Neural cell (in vitro differentiated cells): ENCODE measurements at regions not wholly inside any gene's neighbourhood (a gene's known extent, or its start where the extent isn't known, plus 50 kb on each side); places are given as distances from the start of the nearest gene placed in this dataset.

Source experiments
- H2AFZ ChIP-seq: fragments of 200-600, 300-800 bp; sonication (generic), shearing (Covaris generic); 2 replicates; pipeline ENCODE4 v1.6.0; 2014; ENCODE audit warnings: low read depth, mild to moderate bottlenecking, antibody characterized with exemption, low read length, moderate library complexity
- H3F3A ChIP-seq: fragments of 200-600 bp; shearing (Covaris generic); 2 replicates; pipeline ENCODE4 v1.6.1; 2016; ENCODE audit warnings: mild to moderate bottlenecking, moderate library complexity, mixed read lengths, antibody characterized with exemption, low read length; ENCODE audit not compliant: insufficient read depth, poor library complexity, severe bottlenecking
- H3K27ac ChIP-seq: fragments of 200-600, 300-800 bp; sonication (generic), shearing (Covaris generic); 2 replicates; pipeline ENCODE4 v1.5.1; 2014; ENCODE audit warnings: mild to moderate bottlenecking, low read length, moderate library complexity
- H3K27me3 ChIP-seq: fragments of 300-800, 200-600 bp; sonication (generic), shearing (Covaris generic); 2 replicates; pipeline ENCODE4 v1.6.0; 2014; ENCODE audit warnings: mild to moderate bottlenecking, low read depth, low read length, moderate library complexity; ENCODE audit not compliant: insufficient read depth
- H3K36me3 ChIP-seq: fragments of 300-800, 200-600 bp; sonication (generic), shearing (Covaris generic); 2 replicates; pipeline ENCODE4 v1.5.1; 2014; ENCODE audit warnings: mild to moderate bottlenecking, antibody characterized with exemption, low read length, moderate library complexity; ENCODE audit not compliant: insufficient read depth
- H3K4me2 ChIP-seq: fragments of 300-800, 200-600 bp; sonication (generic), shearing (Covaris generic); 2 replicates; pipeline ENCODE4 v1.6.0; 2014; ENCODE audit warnings: mild to moderate bottlenecking, low read length
- H3K4me3 ChIP-seq: fragments of 300-800, 200-600 bp; sonication (generic), shearing (Covaris generic); 2 replicates; pipeline ENCODE4 v1.5.1; 2014; ENCODE audit warnings: mild to moderate bottlenecking, low read length, moderate library complexity
- H3K79me2 ChIP-seq: fragments of 200-600 bp; shearing (Covaris generic); replicated peaks from 2 replicates; pipeline ENCODE4 v1.6.0; 2014; ENCODE audit warnings: mild to moderate bottlenecking, low read length, moderate library complexity; ENCODE audit not compliant: insufficient read depth
- H3K9ac ChIP-seq: fragments of 300-800, 200-600 bp; sonication (generic), shearing (Covaris generic); 2 replicates; pipeline ENCODE4 v1.6.1; 2016; ENCODE audit warnings: mild to moderate bottlenecking, low read length, mixed read lengths
- H3K9me2 ChIP-seq: fragments of 200-600 bp; shearing (Covaris generic); 2 replicates; pipeline ENCODE4 v1.6.1; 2016; ENCODE audit warnings: mild to moderate bottlenecking, low read length, mixed read lengths; ENCODE audit not compliant: insufficient read depth
- H3K9me3 ChIP-seq: fragments of 200-600, 300-800 bp; sonication (generic), shearing (Covaris generic); 2 replicates; pipeline ENCODE4 v1.6.1; 2016; ENCODE audit warnings: mild to moderate bottlenecking, mixed run types, low read length, moderate library complexity, mixed read lengths
- H4K20me1 ChIP-seq: fragments of 200-600 bp; shearing (Covaris generic); 2 replicates; pipeline ENCODE4 v1.6.1; 2016; ENCODE audit warnings: mild to moderate bottlenecking, mixed run types; ENCODE audit not compliant: insufficient read depth
- CTCF ChIP-seq: fragments of 450-650 bp; IDR thresholded peaks from 2 replicates; pipeline ENCODE4 v1.5.1; 2014; ENCODE audit warnings: antibody characterized with exemption, mild to moderate bottlenecking, moderate library complexity; ENCODE audit not compliant: poor library complexity, severe bottlenecking
- EP300 ChIP-seq: fragments of 450-650 bp; conservative IDR thresholded peaks from 2 replicates; pipeline ENCODE4 v1.6.1; 2014; ENCODE audit warnings: antibody characterized with exemption, mild to moderate bottlenecking, moderate library complexity; ENCODE audit not compliant: poor library complexity, severe bottlenecking
- EZH2 ChIP-seq: fragments of 200-600, 300-800 bp; shearing (Covaris generic), sonication (generic); IDR thresholded peaks from 2 replicates; pipeline ENCODE4 v1.6.1; 2014; ENCODE audit warnings: antibody characterized with exemption, low read length, borderline replicate concordance, mild to moderate bottlenecking; ENCODE audit not compliant: insufficient read depth, poor library complexity, severe bottlenecking
- MXI1 ChIP-seq: fragments of 450-650 bp; conservative IDR thresholded peaks from 2 replicates; pipeline ENCODE4 v1.6.1; 2014; ENCODE audit warnings: antibody characterized with exemption, mild to moderate bottlenecking; ENCODE audit not compliant: poor library complexity, severe bottlenecking
- POLR2AphosphoS5 ChIP-seq: IDR thresholded peaks from 2 replicates; pipeline ENCODE4 v1.6.1; 2012
- RAD21 ChIP-seq: fragments of 450-650 bp; conservative IDR thresholded peaks from 2 replicates; pipeline ENCODE4 v1.6.1; 2014; ENCODE audit warnings: antibody characterized with exemption, mild to moderate bottlenecking, moderate library complexity
- REST ChIP-seq: IDR thresholded peaks from 2 replicates; pipeline ENCODE4 v1.6.1; 2012; ENCODE audit warnings: borderline replicate concordance
- SMC3 ChIP-seq: fragments of 450-650 bp; conservative IDR thresholded peaks from 2 replicates; pipeline ENCODE4 v1.6.1; 2014; ENCODE audit warnings: antibody characterized with exemption, mild to moderate bottlenecking, moderate library complexity; ENCODE audit not compliant: poor library complexity
- TAF1 ChIP-seq: IDR thresholded peaks from 2 replicates; pipeline ENCODE4 v1.6.1; 2012; ENCODE audit warnings: low read depth

- Histone ChIP-seq H3K9me2 (no peaks in the 10 kb centered on the region), H3K9me3 (no peaks in the 10 kb centered on the region), H3K36me3 (no peaks in the 10 kb centered on the region), H3K9ac (no peak overlapping the region), H3K27me3 (no peaks in the 10 kb centered on the region), H3F3A (no peaks in the 10 kb centered on the region), H3K4me2 (no peak overlapping the region), H4K20me1 (no peaks in the 10 kb centered on the region), H2AFZ (no peak overlapping the region), H3K27ac (no peak overlapping the region), H3K79me2 (no peaks in the 10 kb centered on the region), H3K4me3 (no peak overlapping the region)
- TF ChIP-seq EZH2 (no peak), TAF1 (no peak), RAD21 (no peak), REST (no peak), CTCF (no peak), SMC3 (no peak), POLR2AphosphoS5 (no peak), MXI1 (no peak), EP300 (no peak)
Measured at GRCh38 chr9:99350461-99350860, 128.4 kb downstream of the SEC61B start.

GRCh38 chr9:99351647-99352046 is 129.6 kb downstream of the SEC61B start:
- H3K79me2 ChIP-seq, result no peaks in the 10 kb centered on the region
- no peak for TF ChIP-seq TAF1
- TF ChIP-seq EP300, result no peak
- TF ChIP-seq POLR2AphosphoS5, result no peak
- TF ChIP-seq SMC3, result no peak
- TF ChIP-seq REST, result no peak
- no peak for TF ChIP-seq RAD21
- no peak for TF ChIP-seq EZH2
- no peak for TF ChIP-seq MXI1
- TF ChIP-seq CTCF, result no peak
- no peaks in the 10 kb centered on the region for H3K36me3 ChIP-seq
- H3K9me3 ChIP-seq, result no peaks in the 10 kb centered on the region
- no peak overlapping the region for H3K9ac ChIP-seq
- H3K27me3 ChIP-seq, result no peaks in the 10 kb centered on the region
- H2AFZ ChIP-seq, result no peak overlapping the region
- H3K4me2 ChIP-seq, result no peak overlapping the region
- H3K27ac ChIP-seq, result no peak overlapping the region
- no peaks in the 10 kb centered on the region for H4K20me1 ChIP-seq
- no peaks in the 10 kb centered on the region for H3F3A ChIP-seq
- H3K4me3 ChIP-seq, result no peak overlapping the region
- H3K9me2 ChIP-seq, result no peaks in the 10 kb centered on the region
